Fibroblast of upper back skin (primary cell): ENCODE measurements at regions not wholly inside any gene's neighbourhood (a gene's known extent, or its start where the extent isn't known, plus 50 kb on each side); places are given as distances from the start of the nearest gene placed in this dataset.

Experiments
- DNase-seq: peaks from one replicate; pipeline ENCODE4 v3.0.0-alpha.2; 2013

DNA sequence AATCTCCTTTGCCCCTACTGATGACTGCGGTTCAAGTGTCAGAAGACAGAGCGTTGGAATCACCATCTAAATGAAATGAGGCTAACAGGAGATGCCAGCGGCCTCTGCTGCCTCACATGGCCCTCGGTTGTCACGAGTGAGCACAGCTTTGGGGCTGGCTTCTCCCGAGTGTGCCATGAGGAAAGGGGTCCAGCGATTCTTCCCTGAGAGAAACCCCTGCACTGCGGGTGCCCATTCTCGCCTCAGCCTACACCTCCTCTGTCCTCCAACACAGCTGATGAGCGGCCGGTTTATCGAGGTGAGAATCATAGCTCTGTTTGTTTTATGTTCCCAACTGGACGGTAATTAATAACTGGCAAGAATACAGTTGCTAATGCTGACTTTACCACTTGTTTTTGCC lies 144.7 kb upstream of the RPS6KA2 start:
- DNase-seq: no peak

GRCh38 chr6:166770216-166771116 lies 143.4 kb upstream of the RPS6KA2 start:
- no peak for DNase-seq

- DNase-seq: no peak
Observed at GRCh38 chr6:166769648-166770047, 142.6 kb upstream of the RPS6KA2 start.

GRCh38 chr6:166768761-166769160 lies 141.7 kb upstream of the RPS6KA2 start:
- DNase-seq: no peak

GRCh38 chr6:166767230-166767629 lies 140.2 kb upstream of the RPS6KA2 start:
- DNase-seq: no peak

DNA sequence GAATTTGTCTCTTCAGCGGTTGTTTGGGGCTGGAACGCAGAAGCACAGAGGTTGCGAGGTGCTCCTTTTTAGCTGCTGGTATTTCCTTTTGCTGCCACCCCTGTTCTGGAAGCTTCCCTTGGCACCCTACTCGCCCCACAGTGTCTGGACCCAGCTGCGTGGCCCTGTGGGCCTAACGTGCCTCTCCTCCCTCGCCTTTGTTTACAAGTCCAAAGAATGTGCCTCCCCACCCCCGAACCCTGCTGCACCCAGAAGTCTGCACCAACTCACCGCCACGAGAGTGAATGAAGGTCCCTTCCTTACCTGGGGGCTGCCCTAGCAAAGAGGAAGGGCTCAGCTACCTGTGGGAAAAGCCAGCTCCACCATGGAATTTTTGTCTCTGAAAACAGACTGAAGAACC lies 139.7 kb upstream of the RPS6KA2 start:
- DNase-seq: no peak

DNA sequence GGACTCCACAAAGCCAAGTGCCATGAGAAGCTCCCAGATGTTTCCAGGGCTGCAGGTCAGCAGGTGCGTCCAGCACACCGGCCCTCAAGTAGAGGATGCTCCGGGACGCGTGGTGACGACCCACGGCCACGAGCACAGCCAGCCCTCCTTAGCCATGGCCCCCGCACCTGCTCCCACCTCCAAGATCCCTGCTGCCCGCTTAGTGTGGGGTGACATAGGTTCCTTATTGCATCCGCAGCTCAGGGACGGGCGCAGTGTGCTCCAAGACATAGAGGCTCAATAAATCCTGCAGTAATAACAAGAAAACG lies 138.1 kb upstream of the RPS6KA2 start:
- no peak for DNase-seq

- no peak for DNase-seq
Observed at GRCh38 chr6:166764473-166765233, 137.6 kb upstream of the RPS6KA2 start.

DNA sequence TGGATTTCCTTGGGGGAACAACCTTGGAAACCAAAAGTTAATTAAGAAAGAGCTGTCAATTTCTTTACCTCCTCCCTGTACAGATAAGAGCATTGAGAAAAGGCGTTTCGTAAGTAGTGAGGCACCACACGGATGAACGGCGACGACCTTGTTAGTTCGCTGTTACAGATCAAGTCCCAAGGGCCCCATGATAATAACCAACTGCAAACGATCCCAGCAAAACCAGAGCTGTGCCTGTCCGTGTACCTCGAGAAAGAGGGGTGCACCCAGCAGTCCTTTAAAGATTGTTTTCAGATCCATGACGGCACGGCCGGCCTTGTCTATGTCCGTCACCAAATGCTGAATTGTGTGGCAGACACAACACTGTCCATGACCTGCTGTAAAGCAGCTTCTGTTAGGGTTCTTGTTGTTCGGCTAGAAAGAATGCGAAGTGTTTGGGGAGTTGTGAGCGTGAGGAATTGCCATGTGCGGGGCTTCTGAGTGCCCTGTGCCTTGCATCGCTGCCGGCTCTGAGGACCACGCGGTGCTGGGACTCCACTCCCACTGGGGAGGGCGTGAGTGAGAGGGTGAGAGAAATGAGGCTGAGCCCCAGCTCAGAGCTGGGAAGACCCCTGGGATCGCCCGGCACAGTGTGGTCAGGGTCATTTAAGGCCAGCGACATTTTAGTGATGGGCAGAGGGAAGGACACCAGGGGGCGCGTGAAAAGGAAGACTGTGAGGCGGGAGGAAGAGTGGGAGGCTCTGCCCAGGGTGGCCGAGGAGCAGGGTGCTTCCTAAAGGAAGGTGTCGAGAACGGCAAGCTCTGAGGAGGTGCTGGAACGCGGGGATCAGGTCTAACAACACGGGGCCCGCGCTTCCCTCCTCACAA lies 136.8 kb upstream of the RPS6KA2 start:
- DNase-seq: no peak

GRCh38 chr6:166761801-166762200 lies 134.8 kb upstream of the RPS6KA2 start:
- DNase-seq: no peak

DNA sequence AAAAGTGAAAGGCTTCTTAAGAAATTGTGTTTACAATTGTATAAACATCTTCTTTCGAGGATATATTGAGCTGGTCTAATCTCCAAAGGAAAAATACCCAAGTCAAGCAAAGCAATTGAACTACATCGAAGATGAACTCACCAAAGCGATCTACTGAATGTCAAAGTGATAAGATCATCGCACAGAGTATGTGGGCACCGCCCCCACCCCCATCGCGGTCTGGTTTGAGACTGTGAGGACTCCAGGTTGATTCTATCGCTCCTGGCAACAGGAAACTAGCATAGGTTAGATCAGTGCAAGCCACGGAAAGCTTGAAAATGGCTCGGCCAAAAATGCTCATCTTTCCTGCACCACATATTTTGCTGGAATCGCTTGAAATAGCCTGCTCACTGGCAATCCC lies 133.2 kb upstream of the RPS6KA2 start:
- no peak for DNase-seq

DNA sequence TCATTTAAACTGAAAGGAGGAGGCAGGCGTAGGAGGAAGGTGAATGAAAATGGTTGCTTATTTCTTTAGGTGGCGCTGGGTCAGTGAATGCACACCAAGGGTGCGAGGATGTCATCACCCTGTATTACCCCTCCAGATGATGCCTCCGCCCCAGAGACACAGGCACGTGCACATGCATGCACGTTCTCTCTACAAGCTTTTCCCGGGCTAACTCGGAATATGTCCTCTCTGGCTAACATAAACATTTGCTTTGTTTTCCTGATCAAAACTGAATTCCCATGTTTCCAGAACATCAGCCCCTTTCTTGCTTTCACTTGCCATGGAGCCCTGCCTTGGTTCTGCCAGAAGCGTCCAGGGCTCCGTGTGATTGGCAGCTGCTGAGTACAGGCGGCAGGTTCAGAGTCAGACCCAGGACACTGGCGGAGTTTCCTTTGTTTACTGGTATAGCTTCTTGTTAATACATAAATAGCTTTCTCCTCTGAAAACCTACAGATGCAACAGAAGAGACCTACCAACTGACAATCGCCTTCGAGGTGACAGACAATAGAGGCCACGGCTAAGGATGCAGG lies 131.2 kb upstream of the RPS6KA2 start:
- DNase-seq: no peak

- peak; percentile 49 for DNase-seq
Observed at GRCh38 chr6:166757232-166758135, 130.4 kb upstream of the RPS6KA2 start.

DNA sequence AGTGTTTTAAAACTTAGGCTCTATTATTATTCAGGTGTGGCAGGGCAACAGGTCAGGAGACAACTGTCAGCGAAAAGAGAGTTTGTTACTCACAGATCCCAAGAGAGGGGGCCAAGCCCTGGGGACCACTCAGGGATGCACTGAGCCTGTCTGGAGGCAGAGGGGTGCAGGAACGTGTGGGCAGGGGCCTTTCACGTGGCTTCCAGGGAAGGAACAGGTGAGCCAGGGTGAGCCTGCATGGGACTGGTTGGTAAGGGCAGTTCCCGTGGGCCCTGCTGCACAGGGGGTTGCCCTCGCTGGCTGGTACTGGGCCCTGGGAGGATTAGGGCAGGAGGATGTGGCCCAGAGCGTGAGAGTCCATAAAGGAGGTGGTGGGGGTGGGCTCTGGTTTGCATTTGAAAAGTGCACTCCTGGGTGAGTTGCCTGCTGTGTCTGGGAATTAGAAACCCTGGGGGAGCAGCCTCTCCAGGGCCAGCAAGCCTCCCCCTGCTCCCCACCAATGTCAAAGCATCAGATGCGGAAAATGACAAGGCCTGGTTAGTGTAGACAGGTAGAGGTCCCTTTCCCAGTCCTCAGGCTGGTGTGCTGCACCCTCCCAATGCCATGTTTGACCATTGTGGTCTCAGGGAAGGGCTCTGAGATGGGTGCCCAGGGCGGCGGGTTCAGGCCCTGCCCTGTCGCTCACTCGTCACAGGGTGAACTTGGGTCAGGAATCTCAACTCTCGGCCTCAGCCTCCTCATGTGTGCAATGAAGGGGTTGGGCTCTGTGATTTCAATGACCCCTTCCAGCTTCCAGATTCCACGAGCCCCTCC lies 127.4 kb upstream of the RPS6KA2 start:
- no peak for DNase-seq

DNA sequence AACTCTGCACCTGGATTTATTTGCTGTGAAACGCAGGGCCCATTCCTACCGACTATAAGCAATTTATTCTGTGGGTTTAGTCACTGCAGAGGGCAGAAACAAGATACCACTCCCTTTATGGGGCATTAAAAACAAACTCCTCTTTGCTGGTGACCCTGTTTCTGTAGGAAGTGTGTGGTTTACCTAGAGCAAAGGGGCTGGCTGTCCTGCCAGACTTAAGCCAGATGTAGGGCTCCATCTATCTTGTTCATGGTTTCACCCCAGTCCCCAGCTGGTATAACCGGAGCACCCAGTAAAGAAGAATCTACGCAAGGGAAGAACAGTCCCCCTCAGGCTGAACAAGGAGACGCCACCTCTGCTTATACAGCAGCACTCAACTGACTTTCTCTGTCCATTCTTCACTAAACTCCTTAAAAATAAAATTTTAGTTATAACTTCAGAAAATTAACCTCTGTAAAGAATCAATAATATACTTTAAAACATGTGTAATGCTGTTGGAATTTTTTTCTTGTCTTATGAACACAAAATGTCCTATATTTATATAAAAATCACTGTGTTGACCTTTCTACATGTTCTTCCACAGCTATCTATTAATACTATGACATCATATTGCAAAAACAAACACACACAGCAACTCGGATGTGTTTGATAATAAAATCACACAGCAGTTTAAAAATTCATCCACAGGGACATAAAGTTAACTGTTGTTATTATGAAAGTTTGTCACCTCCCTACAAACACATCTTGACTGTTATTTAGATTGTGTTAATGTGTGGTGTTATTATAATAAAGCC lies 126.1 kb upstream of the RPS6KA2 start:
- no peak for DNase-seq

- no peak for DNase-seq
Observed at GRCh38 chr6:166752097-166752496, 125.0 kb upstream of the RPS6KA2 start.

DNA sequence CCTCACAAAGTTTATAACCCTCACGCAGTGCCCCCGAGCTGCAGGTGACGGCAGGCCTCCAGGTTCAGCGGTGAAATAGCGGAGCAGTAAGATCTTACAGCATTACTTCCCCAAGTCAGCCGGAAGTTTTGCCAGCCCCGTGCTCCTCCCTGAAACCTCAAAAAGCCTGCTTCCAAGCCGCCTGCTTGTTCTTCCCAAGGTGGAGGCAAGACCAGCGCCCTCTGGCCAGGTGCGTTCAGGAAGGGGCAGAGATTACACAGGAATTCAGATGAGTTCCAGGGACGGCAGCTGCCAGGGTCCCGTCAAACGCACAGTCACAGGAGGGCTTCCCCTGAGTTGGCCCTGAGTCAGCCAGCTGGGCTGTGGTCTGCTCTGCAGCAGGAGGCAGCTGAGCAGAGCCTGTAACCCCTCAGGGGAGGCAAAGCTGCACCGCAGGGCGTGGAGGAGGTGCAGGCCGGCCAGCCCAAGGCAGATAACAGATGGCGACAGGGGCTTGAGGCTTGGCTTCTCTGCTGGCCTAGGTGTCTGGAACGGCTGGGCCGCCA lies 124.1 kb upstream of the RPS6KA2 start:
- DNase-seq: peak; percentile 26

DNA sequence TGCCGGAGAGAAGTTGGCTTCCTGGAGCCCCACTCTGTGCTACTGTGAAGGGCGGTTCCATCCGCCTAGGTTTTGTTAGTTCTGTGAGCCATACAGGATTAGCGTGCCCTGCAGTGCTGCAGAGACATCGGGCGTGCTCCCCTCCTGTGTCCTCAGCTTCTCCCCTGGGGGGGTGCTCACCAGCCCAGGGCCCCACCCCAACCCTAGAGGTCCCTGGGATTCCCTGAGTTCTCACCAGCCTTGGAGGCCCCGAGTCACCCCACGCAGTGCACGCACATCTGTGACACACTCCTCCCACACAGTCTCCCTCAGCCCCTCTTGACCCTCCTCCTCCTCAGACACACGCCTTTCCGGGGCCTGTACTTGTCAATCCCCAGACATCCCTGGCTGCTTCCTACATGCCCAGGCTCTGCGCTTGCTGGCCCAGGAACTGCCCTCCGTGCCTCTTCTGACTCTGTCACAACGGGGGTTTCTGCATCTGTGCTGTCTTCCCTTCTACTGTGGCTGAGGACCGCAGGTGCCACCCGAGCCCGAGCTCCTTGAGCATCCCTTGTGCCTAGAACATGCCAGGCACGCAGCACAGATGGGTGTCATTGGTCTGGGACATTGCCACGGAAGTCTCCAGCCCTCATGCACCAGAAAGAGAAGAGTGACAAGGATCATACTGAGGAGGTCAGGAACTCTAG lies 123.2 kb upstream of the RPS6KA2 start:
- DNase-seq: no peak

DNA sequence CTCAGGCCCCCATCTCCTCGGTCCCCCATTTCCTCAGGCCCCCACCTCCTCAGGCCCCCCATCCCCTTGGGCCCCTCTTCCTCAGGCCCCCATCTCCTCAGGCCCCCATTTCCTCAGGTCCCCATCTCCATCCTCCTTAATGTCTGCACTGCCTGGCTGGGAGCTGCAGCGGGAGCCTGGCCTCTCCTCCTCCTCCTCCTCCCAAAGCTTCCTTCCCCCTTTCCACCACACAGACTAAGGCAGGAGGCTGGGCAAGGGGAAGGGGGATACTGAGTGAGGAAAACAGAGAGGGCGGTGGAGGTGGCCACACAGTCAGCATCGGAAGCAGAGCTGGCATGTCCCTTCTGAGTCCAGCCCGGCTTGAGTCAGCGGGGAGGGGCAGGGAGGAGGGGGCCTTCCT lies 122.6 kb upstream of the RPS6KA2 start:
- no peak for DNase-seq
